ENCODE measurements at regions not wholly inside any gene's neighbourhood (a gene's known extent, or its start where the extent isn't known, plus 50 kb on each side); places are given as distances from the start of the nearest gene placed in this dataset.

DNA sequence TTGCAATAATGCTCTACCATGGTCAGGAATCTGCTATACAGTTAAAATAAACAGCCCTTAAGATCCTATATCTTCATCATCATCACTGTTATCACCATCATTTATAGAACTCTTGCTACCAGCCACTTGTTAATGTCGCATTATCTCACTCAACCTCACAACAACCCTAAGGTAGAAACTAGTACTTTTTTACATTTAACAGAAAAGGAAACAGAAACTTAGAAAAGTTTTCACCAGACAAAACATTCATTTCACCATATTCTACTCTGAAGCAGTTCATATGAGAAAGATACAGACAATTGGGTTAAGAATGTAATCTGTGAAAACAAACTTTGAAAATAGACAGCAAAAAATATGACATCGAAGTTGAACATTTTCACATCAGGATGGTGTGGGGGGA is 262.6 kb downstream of the ATG4C start:
- no peak overlapping the region for H3K4me3 ChIP-seq (ENCODE audit: low read depth, low read length)

DNA sequence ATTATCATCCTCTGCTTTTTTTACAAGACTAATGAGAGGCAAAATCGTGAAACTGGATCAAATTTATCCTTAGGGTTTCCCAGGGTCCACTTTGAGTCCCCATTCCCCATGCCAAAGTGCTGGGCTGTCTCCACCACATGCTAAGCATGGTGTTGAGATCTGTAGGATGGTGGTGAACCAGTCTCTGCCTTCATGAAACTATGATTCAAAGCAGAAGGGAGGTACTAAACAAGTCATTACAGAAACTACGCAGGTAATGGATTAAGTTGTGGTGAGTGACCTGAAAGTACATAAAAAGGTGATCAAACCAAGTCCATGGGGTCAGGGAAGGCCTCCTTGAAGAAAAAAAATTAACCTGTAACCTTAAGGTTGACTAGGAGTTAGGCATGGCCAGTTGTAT is 265.2 kb downstream of the ATG4C start:
- no peak overlapping the region for H3K4me3 ChIP-seq (ENCODE audit: low read depth, low read length)
- TF ChIP-seq, protein P1, sequence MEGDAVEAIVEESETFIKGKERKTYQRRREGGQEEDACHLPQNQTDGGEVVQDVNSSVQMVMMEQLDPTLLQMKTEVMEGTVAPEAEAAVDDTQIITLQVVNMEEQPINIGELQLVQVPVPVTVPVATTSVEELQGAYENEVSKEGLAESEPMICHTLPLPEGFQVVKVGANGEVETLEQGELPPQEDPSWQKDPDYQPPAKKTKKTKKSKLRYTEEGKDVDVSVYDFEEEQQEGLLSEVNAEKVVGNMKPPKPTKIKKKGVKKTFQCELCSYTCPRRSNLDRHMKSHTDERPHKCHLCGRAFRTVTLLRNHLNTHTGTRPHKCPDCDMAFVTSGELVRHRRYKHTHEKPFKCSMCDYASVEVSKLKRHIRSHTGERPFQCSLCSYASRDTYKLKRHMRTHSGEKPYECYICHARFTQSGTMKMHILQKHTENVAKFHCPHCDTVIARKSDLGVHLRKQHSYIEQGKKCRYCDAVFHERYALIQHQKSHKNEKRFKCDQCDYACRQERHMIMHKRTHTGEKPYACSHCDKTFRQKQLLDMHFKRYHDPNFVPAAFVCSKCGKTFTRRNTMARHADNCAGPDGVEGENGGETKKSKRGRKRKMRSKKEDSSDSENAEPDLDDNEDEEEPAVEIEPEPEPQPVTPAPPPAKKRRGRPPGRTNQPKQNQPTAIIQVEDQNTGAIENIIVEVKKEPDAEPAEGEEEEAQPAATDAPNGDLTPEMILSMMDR (IDR thresholded peaks at IDR 0.05; ENCODE audit: borderline replicate concordance, insufficient read depth, low read depth, low read length) = no peak

More for the DNA sequence above, 262.6 kb downstream of the ATG4C start:
- TF ChIP-seq, protein P1 (IDR thresholded peaks at IDR 0.05; ENCODE audit: borderline replicate concordance, insufficient read depth, low read depth, low read length) = no peak

DNA sequence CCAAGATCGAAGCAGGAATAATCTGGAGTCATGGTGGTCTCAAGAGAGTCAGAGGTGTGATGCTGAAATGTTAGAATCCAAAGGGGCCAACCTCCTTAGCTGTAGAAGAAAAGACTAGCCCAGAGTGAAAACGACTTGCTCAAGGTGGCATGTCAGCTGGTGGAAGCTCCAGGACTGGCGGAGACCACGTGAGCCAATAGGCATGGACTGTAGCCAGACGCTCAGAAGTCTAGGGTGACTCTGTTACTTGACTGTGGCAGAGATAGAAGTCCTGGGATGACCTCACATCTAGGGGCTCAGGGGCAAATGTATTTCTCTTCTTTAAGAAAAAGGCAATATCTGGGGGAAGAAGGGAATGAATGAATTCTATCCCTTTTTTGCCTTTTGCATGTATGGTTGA is 267.4 kb downstream of the ATG4C start:
- H3K4me3 ChIP-seq (ENCODE audit: low read depth, low read length) = no peak overlapping the region
- TF ChIP-seq, protein P1 (IDR thresholded peaks at IDR 0.05; ENCODE audit: borderline replicate concordance, insufficient read depth, low read depth, low read length) = no peak

DNA sequence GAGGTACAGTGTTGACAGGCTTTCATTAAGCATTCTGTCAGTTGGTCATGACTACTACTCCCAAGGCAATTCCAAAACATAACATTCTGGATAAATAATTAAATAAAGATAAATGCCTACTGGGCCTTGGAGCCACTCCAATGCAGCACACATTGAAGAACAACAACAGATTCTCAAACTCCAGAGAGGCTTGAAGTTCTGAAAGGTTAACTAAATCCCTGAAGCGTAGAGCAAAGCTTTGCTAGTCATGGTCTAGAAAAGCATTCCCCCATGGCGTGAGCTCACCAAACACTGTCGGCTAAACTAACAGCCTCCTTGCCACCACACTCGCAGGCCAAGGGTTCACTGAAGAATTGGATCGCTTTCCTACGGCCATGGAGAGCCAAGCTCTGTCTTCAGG is 268.0 kb downstream of the ATG4C start:
- no peak overlapping the region for H3K4me3 ChIP-seq (ENCODE audit: low read depth, low read length)

DNA sequence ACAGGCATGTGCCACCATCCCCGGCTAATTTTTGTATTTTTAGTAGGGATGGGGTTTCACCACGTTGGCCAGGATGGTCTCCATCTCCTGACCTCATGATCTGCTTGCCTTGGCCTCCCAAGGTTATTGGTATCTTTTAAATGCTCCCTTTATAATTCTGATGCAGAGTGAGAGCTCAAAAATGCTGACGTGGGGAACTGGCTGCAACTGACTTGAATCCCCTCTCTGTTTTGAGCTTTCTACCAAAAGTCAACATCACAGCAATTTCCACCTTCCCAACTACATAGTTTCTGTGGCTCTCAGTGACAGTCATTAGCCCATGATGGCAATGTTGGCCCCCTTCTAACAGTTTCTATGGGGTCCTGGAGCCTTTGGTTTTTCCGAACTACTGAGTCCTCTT is 268.2 kb upstream of the FOXD3 start:
- TF ChIP-seq, protein P1 (IDR thresholded peaks at IDR 0.05; ENCODE audit: borderline replicate concordance, insufficient read depth, low read depth, low read length) = no peak

More for the DNA sequence above, 268.0 kb downstream of the ATG4C start:
- TF ChIP-seq, protein P1 (IDR thresholded peaks at IDR 0.05; ENCODE audit: borderline replicate concordance, insufficient read depth, low read depth, low read length) = no peak

DNA sequence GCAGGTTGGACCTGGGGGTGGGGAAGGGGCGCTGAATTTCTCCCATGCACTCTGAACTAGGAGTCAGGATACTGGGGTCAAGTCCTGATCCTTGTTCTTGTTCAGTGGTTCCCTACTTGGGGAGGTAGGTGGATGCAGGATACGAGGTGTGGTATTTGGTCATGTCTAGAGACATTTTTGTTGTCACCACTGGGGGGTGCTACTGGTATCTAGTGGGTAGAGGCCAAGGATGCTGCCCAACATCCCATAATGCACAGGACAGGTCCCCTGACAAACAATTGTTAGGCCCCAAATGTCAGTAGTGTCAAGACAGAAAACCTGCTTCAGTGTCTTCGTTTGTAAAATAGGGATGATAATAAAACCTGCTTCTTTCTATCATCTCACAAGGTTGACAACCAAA is 259.0 kb upstream of the FOXD3 start:
- H3K4me3 ChIP-seq (ENCODE audit: low read depth, low read length) = no peak overlapping the region
- TF ChIP-seq, protein P1 (IDR thresholded peaks at IDR 0.05; ENCODE audit: borderline replicate concordance, insufficient read depth, low read depth, low read length) = peak; percentile 29; the same call in 1 of the 2 replicates

More for the DNA sequence above, 268.2 kb upstream of the FOXD3 start:
- H3K4me3 ChIP-seq (ENCODE audit: low read depth, low read length) = no peak overlapping the region

DNA sequence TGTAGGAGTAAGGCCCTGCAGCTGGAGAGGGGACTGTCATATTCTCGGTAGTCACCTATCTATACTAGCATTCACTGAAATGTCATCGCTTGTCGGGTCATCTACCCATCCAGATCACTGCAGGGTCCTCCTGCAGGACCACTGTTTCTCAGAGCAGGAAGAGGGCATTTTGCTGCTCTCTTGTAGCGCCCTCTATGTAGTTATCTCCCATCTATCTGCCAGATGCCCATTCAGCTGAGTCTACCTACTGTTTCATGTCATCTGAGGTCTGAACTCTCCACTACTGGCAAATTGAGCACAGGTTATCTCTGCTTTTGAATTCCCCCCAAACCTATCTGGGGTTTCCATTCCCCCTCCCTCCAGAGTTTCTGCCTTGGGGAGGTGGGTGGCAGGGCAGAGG is 258.2 kb upstream of the FOXD3 start:
- H3K4me3 ChIP-seq (ENCODE audit: low read depth, low read length) = no peak overlapping the region
- TF ChIP-seq, protein P1 (IDR thresholded peaks at IDR 0.05; ENCODE audit: borderline replicate concordance, insufficient read depth, low read depth, low read length) = no peak

All from GM12875 (cell line).